Ishikawa (cell line): ENCODE measurements at regions not wholly inside any gene's neighbourhood (a gene's known extent, or its start where the extent isn't known, plus 50 kb on each side); places are given as distances from the start of the nearest gene placed in this dataset.

Experiments
- CEBPB ChIP-seq: IDR thresholded peaks from 2 replicates; pipeline ENCODE4 v1.6.1; 2012
- CREB1 ChIP-seq: IDR thresholded peaks from 2 replicates; pipeline ENCODE4 v1.6.1; 2012; ENCODE audit warnings: low read depth
- EGR1 ChIP-seq: IDR thresholded peaks from 2 replicates; pipeline ENCODE4 v1.6.1; 2012
- EP300 ChIP-seq: IDR thresholded peaks from 2 replicates; pipeline ENCODE4 v1.6.1; 2012; ENCODE audit warnings: borderline replicate concordance
- FOXM1 ChIP-seq: IDR thresholded peaks from 2 replicates; pipeline ENCODE4 v1.6.1; 2012; ENCODE audit warnings: low read depth, borderline replicate concordance
- NFIC ChIP-seq: IDR thresholded peaks from 2 replicates; pipeline ENCODE4 v1.6.1; 2012
- REST ChIP-seq: IDR thresholded peaks from 2 replicates; pipeline ENCODE4 v1.6.1; 2012; ENCODE audit warnings: low read depth, mild to moderate bottlenecking
- TAF1 ChIP-seq: IDR thresholded peaks from 2 replicates; pipeline ENCODE4 v1.6.1; 2012; ENCODE audit warnings: low read depth, mild to moderate bottlenecking
- TCF12 ChIP-seq: IDR thresholded peaks from 2 replicates; pipeline ENCODE4 v1.6.1; 2012; ENCODE audit warnings: low read depth
- YY1 ChIP-seq: IDR thresholded peaks from 2 replicates; pipeline ENCODE4 v1.6.1; 2012; ENCODE audit warnings: low read depth
- ZBTB7A ChIP-seq: IDR thresholded peaks from 2 replicates; pipeline ENCODE4 v1.6.1; 2012; ENCODE audit warnings: low read depth
- TF ChIP-seq, protein P1 (sequence below): IDR thresholded peaks from 2 replicates; pipeline ENCODE4 v1.6.1; 2012
- TF ChIP-seq, protein P2 (sequence below): IDR thresholded peaks from 2 replicates; pipeline ENCODE4 v1.6.1; 2012

GRCh38 chr11:130711193-130711592 is 205.1 kb downstream of the SNX19 start:
- TF ChIP-seq NFIC (peak; percentile 74), EP300 (peak; percentile 96), YY1 (no peak), CEBPB (no peak), TAF1 (peak; percentile 40; the same call in 1 of the 2 replicates), CREB1 (no peak), TCF12 (peak; percentile 92), EGR1 (no peak), REST (no peak), ZBTB7A (no peak), FOXM1 (peak; percentile 91)
- TF ChIP-seq, protein P1, sequence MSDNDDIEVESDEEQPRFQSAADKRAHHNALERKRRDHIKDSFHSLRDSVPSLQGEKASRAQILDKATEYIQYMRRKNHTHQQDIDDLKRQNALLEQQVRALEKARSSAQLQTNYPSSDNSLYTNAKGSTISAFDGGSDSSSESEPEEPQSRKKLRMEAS, result peak; percentile 78
- TF ChIP-seq, protein P2, sequence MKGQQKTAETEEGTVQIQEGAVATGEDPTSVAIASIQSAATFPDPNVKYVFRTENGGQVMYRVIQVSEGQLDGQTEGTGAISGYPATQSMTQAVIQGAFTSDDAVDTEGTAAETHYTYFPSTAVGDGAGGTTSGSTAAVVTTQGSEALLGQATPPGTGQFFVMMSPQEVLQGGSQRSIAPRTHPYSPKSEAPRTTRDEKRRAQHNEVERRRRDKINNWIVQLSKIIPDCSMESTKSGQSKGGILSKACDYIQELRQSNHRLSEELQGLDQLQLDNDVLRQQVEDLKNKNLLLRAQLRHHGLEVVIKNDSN, result no peak
